H9 (cell line): ENCODE measurements at regions not wholly inside any gene's neighbourhood (a gene's known extent, or its start where the extent isn't known, plus 50 kb on each side); places are given as distances from the start of the nearest gene placed in this dataset.

Experiments used
- DNase-seq: peaks from one replicate; pipeline ENCODE4 v3.0.0-alpha.2; 2017
- H2AFZ ChIP-seq: one replicate; pipeline ENCODE4 v1.6.1; 2013; ENCODE audit warnings: mild to moderate bottlenecking, low read length, control low read depth, moderate library complexity
- H2AK5ac ChIP-seq: 2 replicates; pipeline ENCODE4 v1.6.1; 2013; ENCODE audit warnings: low read length, control low read depth, mixed read lengths; ENCODE audit not compliant: insufficient read length
- H2BK120ac ChIP-seq: one replicate; pipeline ENCODE4 v1.6.1; 2013; ENCODE audit warnings: low read depth, mild to moderate bottlenecking, low read length, control low read depth, inconsistent platforms; ENCODE audit not compliant: poor library complexity, severe bottlenecking
- H2BK12ac ChIP-seq: 2 replicates; pipeline ENCODE4 v1.6.1; 2013; ENCODE audit warnings: low read length, control low read depth, mixed read lengths, low read depth; ENCODE audit not compliant: insufficient read length
- H2BK15ac ChIP-seq: 2 replicates; pipeline ENCODE4 v1.6.1; 2013; ENCODE audit warnings: low read depth, low read length, control low read depth
- H2BK20ac ChIP-seq: one replicate; pipeline ENCODE4 v1.6.1; 2013; ENCODE audit warnings: low read depth, mild to moderate bottlenecking, low read length, control low read depth, inconsistent platforms; ENCODE audit not compliant: poor library complexity, severe bottlenecking
- H2BK5ac ChIP-seq: 2 replicates; pipeline ENCODE4 v1.6.1; 2013; ENCODE audit warnings: low read length, control low read depth, mixed read lengths; ENCODE audit not compliant: insufficient read length
- H3K14ac ChIP-seq: 2 replicates; pipeline ENCODE4 v1.6.1; 2013; ENCODE audit warnings: low read length, control low read depth; ENCODE audit not compliant: insufficient read depth
- H3K18ac ChIP-seq: 2 replicates; pipeline ENCODE4 v1.6.1; 2013; ENCODE audit warnings: low read depth, mild to moderate bottlenecking, mixed read lengths, low read length, control low read depth; ENCODE audit not compliant: insufficient read length
- H3K23ac ChIP-seq: 2 replicates; pipeline ENCODE4 v1.6.1; 2013; ENCODE audit warnings: low read length, control low read depth, mixed read lengths, low read depth; ENCODE audit not compliant: insufficient read length
- H3K23me2 ChIP-seq: 2 replicates; pipeline ENCODE4 v1.6.1; 2013; ENCODE audit warnings: low read depth, mild to moderate bottlenecking, mixed read lengths, low read length, control low read depth; ENCODE audit not compliant: insufficient read length, poor library complexity, severe bottlenecking
- H3K27ac ChIP-seq: 2 replicates; pipeline ENCODE4 v1.5.1; 2013; ENCODE audit warnings: low read length, control low read depth, mixed read lengths, low read depth; ENCODE audit not compliant: insufficient read length
- H3K27me3 ChIP-seq: 2 replicates; pipeline ENCODE4 v1.6.1; 2013; ENCODE audit warnings: low read length, control low read depth, inconsistent platforms; ENCODE audit not compliant: insufficient read depth
- H3K4ac ChIP-seq: 2 replicates; pipeline ENCODE4 v1.6.1; 2013; ENCODE audit warnings: low read depth, mild to moderate bottlenecking, control low read depth, inconsistent platforms, low read length, moderate library complexity
- H3K4me1 ChIP-seq: 2 replicates; pipeline ENCODE4 v1.6.1; 2013; ENCODE audit warnings: low read length, control low read depth, inconsistent platforms; ENCODE audit not compliant: insufficient read depth
- H3K4me2 ChIP-seq: 2 replicates; pipeline ENCODE4 v1.6.1; 2013; ENCODE audit warnings: low read length, control low read depth, mixed read lengths; ENCODE audit not compliant: insufficient read length, insufficient read depth
- H3K56ac ChIP-seq: 2 replicates; pipeline ENCODE4 v1.6.1; 2013; ENCODE audit warnings: low read depth, mild to moderate bottlenecking, mixed read lengths, low read length, control low read depth; ENCODE audit not compliant: insufficient read length
- H3K79me1 ChIP-seq: 2 replicates; pipeline ENCODE4 v1.6.1; 2013; ENCODE audit warnings: low read depth, mild to moderate bottlenecking, moderate library complexity, low read length, control low read depth, inconsistent platforms; ENCODE audit not compliant: insufficient read depth, poor library complexity, severe bottlenecking
- H3K79me2 ChIP-seq: 2 replicates; pipeline ENCODE4 v1.6.1; 2013; ENCODE audit warnings: low read length, control low read depth, inconsistent platforms; ENCODE audit not compliant: insufficient read depth
- H3K9ac ChIP-seq: 2 replicates; pipeline ENCODE4 v1.6.1; 2013; ENCODE audit warnings: low read length, control low read depth, mixed read lengths; ENCODE audit not compliant: insufficient read length; ENCODE audit errors: extremely low read depth
- H3K9me3 ChIP-seq: one replicate; pipeline ENCODE4 v1.6.1; 2013; ENCODE audit warnings: low read depth, low read length, inconsistent platforms; ENCODE audit not compliant: control insufficient read depth
- H3T11ph ChIP-seq: one replicate; pipeline ENCODE4 v1.6.1; 2013; ENCODE audit warnings: mild to moderate bottlenecking, low read length, control low read depth, inconsistent platforms
- H4K20me1 ChIP-seq: one replicate; pipeline ENCODE4 v1.6.1; 2013; ENCODE audit not compliant: control insufficient read depth, insufficient read length, insufficient read depth
- H4K5ac ChIP-seq: 2 replicates; pipeline ENCODE4 v1.6.1; 2013; ENCODE audit warnings: low read depth, mild to moderate bottlenecking, mixed read lengths, low read length, control low read depth; ENCODE audit not compliant: insufficient read length
- H4K8ac ChIP-seq: replicated peaks from 2 replicates; pipeline ENCODE4 v1.6.1; 2013; ENCODE audit warnings: low read length, control low read depth, mixed read lengths, low read depth; ENCODE audit not compliant: insufficient read length
- H4K91ac ChIP-seq: 2 replicates; pipeline ENCODE4 v1.6.1; 2013; ENCODE audit warnings: low read depth, mild to moderate bottlenecking, moderate library complexity, mixed read lengths, low read length, control low read depth; ENCODE audit not compliant: insufficient read length
- H3K27ac Mint-ChIP-seq, 3 experiments: 2 replicates in 2 of 3; 3 replicates in 1 of 3; pipeline ENCODE4 v1.8.0; 2020 to 2021; ENCODE audit warnings: mixed read lengths in 3 of 3, mild to moderate bottlenecking in 1 of 3, moderate library complexity in 1 of 3
- H3K27me3 Mint-ChIP-seq: 2 replicates; pipeline ENCODE4 v1.8.0; 2021; ENCODE audit warnings: low read depth, mild to moderate bottlenecking, moderate library complexity, mixed read lengths
- H3K36me3 Mint-ChIP-seq, 3 experiments: 2 replicates in 2 of 3; 3 replicates in 1 of 3; pipeline ENCODE4 v1.8.0; 2020 to 2021; ENCODE audit warnings: low read depth in 3 of 3, mixed read lengths in 3 of 3; ENCODE audit not compliant: insufficient read depth in 1 of 3
- H3K4me1 Mint-ChIP-seq, 2 experiments: 2 replicates each; pipeline ENCODE4 v1.8.0; 2020; ENCODE audit warnings: mixed read lengths in 2 of 2
- H3K4me3 Mint-ChIP-seq, 2 experiments: 2 replicates in 1 of 2; 3 replicates in 1 of 2; pipeline ENCODE4 v1.8.0; 2020 to 2021; ENCODE audit warnings: mild to moderate bottlenecking in 2 of 2, mixed read lengths in 2 of 2, moderate library complexity in 1 of 2
- H3K9me3 Mint-ChIP-seq, 2 experiments: 2 replicates in 1 of 2; 3 replicates in 1 of 2; pipeline ENCODE4 v1.8.0; 2020; ENCODE audit warnings: mild to moderate bottlenecking in 2 of 2, mixed read lengths in 2 of 2, moderate library complexity in 1 of 2
- WGBS: extraction: QIAGEN DNeasy Blood & Tissue Kit; methylation state at CpG from one replicate; pipeline ENCODE4 v1.1.7; 2013; ENCODE audit warnings: missing lambda C conversion rate, low lambda C conversion rate, mixed read lengths; ENCODE audit not compliant: insufficient read length; ENCODE audit errors: extremely low coverage; 5-methylcytosine and 5-hydroxymethylcytosine counted together
- TF ChIP-seq, protein P1 (sequence below): fragments of 200-600 bp; sonication (generic); conservative IDR thresholded peaks from 3 replicates; pipeline ENCODE4 v1.8.0; 2021; ENCODE audit warnings: antibody characterized with exemption, mild to moderate bottlenecking

DNA sequence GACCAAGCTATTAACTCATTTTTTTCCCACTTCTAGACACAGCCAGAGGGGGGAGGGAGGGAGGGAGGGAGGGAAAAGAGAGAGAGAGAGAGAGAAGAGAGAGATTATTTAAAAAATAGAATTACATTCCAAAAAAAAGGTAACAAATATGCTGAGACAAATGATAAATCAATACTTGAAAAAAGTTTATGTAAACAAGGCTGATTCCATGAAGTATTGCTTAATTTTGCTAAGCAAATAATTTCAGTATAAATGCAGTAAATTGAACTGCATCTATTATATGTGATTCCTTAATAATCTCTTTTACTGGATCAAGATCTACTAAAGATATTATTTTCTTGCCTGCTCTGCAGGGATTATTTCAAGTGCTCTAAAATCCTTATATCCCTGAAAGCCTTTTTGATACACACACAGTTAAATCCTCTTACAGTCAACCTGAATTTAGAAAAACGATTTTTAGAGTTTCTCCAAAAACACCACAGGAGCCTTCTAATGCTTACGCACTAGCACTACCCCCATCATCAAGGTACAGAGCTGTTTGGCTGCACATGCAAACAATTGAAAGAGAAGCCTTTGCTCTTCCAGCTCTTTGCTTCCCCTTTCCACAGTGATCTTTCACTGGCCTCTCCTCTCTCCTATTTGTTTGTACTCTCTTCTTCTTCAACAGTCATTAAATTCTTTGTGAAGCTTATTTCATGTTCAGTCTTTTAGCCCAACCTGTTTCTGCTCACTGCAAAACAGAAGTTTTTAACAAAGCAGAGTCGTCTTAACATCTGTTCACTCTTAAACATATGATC, 426.3 kb upstream of the FAM241A start:
- no CpG with 5 or more reads among the region's 3 CpGs for WGBS
- TF ChIP-seq, protein P1, sequence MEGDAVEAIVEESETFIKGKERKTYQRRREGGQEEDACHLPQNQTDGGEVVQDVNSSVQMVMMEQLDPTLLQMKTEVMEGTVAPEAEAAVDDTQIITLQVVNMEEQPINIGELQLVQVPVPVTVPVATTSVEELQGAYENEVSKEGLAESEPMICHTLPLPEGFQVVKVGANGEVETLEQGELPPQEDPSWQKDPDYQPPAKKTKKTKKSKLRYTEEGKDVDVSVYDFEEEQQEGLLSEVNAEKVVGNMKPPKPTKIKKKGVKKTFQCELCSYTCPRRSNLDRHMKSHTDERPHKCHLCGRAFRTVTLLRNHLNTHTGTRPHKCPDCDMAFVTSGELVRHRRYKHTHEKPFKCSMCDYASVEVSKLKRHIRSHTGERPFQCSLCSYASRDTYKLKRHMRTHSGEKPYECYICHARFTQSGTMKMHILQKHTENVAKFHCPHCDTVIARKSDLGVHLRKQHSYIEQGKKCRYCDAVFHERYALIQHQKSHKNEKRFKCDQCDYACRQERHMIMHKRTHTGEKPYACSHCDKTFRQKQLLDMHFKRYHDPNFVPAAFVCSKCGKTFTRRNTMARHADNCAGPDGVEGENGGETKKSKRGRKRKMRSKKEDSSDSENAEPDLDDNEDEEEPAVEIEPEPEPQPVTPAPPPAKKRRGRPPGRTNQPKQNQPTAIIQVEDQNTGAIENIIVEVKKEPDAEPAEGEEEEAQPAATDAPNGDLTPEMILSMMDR = no peak

More for the DNA sequence above, 426.3 kb upstream of the FAM241A start:
- no peak overlapping the region for H3K9ac ChIP-seq
- H3K23ac ChIP-seq = no peak overlapping the region
- H4K5ac ChIP-seq = no peak overlapping the region
- no peaks in the 10 kb centered on the region for H3K27me3 ChIP-seq
- no peak overlapping the region for H3K27ac Mint-ChIP-seq
- no peaks in the 10 kb centered on the region for H3K79me2 ChIP-seq
- no peaks in the 10 kb centered on the region for H3K79me1 ChIP-seq
- no peak overlapping the region for H3K27ac ChIP-seq
- H2BK120ac ChIP-seq = no peak overlapping the region
- no peak overlapping the region for H4K8ac ChIP-seq
- peaks cover 3 to 6% of the 10 kb centered on the region in 2 experiments for H3K4me1 Mint-ChIP-seq
- H2BK12ac ChIP-seq = no peak overlapping the region
- H3T11ph ChIP-seq = no peak overlapping the region
- no peak overlapping the region for H2BK15ac ChIP-seq
- no peaks in the 10 kb centered on the region for H3K36me3 Mint-ChIP-seq
- H3K27me3 Mint-ChIP-seq = no peaks in the 10 kb centered on the region
- H3K4me3 Mint-ChIP-seq = no peak overlapping the region
- no peaks in the 10 kb centered on the region for H3K9me3 ChIP-seq
- H2BK20ac ChIP-seq = no peak overlapping the region
- no peak overlapping the region for H3K4ac ChIP-seq
- peak overlapping the region; percentile 48 for H2AFZ ChIP-seq
- no peak overlapping the region for H2BK5ac ChIP-seq
- H3K14ac ChIP-seq = no peak overlapping the region
- no peaks in the 10 kb centered on the region for H3K4me1 ChIP-seq
- H3K23me2 ChIP-seq = no peaks in the 10 kb centered on the region
- no peak overlapping the region for H3K18ac ChIP-seq
- H4K91ac ChIP-seq = no peak overlapping the region
- DNase-seq = no peak
- no peak overlapping the region for H3K4me2 ChIP-seq
- no peaks in the 10 kb centered on the region for H3K9me3 Mint-ChIP-seq
- no peak overlapping the region for H2AK5ac ChIP-seq
- no peaks in the 10 kb centered on the region for H4K20me1 ChIP-seq
- no peak overlapping the region for H3K56ac ChIP-seq
